Mammary epithelial cell (primary cell): ENCODE measurements at regions not wholly inside any gene's neighbourhood (a gene's known extent, or its start where the extent isn't known, plus 50 kb on each side); places are given as distances from the start of the nearest gene placed in this dataset.

ENCODE experiments used
- EZH2 ChIP-seq: IDR thresholded peaks from 2 replicates; pipeline ENCODE4 v1.6.1; 2012; ENCODE audit warnings: low read length, inconsistent platforms, borderline replicate concordance
- TF ChIP-seq, protein P1 (sequence below), 2 donors: IDR thresholded peaks in 1 of 2; conservative IDR thresholded peaks in 1 of 2; 2 replicates each; pipeline ENCODE4 v1.5.1; 2011 to 2012; ENCODE audit warnings: inconsistent platforms in 2 of 2, low read length in 2 of 2, mild to moderate bottlenecking in 2 of 2, control low read depth in 1 of 2, low read depth in 1 of 2; ENCODE audit not compliant: insufficient read depth in 1 of 2; ENCODE audit errors: extremely low read depth in 1 of 2

DNA sequence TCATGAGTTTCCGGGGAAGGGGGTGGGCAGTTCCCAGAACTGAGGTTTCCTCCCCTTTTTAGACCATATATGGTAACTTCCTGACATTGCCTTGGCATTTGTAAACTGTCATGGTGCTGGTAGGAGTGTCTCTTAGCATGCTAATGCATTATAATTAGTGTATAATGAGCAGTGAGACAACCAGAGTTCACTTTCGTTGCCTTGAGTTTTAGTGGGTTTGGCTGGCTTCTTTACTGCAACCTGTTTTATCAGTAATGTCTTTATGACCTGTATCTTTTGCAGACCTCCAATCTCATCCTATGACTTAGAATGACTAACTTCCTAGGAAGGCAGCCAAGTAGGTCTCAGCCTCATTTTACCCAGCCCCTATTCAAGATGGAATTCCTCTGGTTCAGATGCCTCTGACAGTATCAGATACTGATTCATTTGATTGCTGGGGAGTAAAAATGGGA is 447.3 kb downstream of the XIRP2 start:
- TF ChIP-seq, protein P1, sequence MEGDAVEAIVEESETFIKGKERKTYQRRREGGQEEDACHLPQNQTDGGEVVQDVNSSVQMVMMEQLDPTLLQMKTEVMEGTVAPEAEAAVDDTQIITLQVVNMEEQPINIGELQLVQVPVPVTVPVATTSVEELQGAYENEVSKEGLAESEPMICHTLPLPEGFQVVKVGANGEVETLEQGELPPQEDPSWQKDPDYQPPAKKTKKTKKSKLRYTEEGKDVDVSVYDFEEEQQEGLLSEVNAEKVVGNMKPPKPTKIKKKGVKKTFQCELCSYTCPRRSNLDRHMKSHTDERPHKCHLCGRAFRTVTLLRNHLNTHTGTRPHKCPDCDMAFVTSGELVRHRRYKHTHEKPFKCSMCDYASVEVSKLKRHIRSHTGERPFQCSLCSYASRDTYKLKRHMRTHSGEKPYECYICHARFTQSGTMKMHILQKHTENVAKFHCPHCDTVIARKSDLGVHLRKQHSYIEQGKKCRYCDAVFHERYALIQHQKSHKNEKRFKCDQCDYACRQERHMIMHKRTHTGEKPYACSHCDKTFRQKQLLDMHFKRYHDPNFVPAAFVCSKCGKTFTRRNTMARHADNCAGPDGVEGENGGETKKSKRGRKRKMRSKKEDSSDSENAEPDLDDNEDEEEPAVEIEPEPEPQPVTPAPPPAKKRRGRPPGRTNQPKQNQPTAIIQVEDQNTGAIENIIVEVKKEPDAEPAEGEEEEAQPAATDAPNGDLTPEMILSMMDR (conservative IDR thresholded peaks at IDR 0.05 in 1 of 2, IDR thresholded peaks at IDR 0.05 in 1 of 2; ENCODE audit: extremely low read depth in 1 of 2, insufficient read depth in 1 of 2, low read depth in 1 of 2, low read length in 2 of 2) = no peak
- no peak for TF ChIP-seq EZH2
